ENCODE measurements at regions not wholly inside any gene's neighbourhood (a gene's known extent, or its start where the extent isn't known, plus 50 kb on each side); places are given as distances from the start of the nearest gene placed in this dataset.
"Not testable (repeated sequence)": the region's sequence is repeated elsewhere in the genome, so short reads cannot be mapped to it uniquely, and the experiment has no call there.

DNA sequence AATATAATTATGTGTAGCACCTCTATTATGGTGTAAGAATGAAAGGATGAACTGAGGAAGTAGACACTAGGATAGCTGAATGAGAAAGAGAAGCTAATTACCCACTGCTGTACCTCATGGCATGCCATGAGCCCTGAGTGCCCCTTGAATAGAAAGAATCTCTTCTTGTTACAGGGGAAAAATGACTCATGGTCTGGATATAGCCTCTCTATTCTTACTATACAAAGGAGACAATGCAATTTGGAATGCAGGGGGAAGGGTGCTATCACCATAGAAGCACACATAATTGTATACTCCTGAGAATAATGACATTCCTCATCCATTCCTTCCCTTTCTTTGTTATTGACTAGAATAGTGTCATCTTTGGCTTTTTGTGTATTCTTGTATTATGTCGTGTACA, 385.2 kb downstream of the CDH7 start:
- DNase-seq = no peak

DNA sequence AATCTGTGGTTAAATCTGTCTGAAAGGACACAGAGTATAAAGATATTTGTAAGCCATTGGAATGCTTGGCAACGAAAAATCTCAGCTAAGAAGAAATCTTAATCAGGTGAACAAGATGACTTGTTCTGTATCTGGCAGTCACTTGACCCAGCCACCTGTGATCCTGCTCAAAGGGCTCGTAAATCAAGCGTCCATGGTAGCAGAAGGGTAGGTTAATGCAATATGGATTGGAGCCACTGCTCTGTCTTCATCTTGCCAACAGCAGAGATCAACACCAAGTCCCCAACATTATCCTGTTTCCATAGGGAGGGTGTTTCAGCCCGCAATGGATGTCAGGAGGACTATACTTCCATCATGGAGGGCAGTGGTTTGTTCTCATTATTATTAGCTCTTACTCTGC, 378.4 kb downstream of the CDH7 start:
- DNase-seq = no peak

DNA sequence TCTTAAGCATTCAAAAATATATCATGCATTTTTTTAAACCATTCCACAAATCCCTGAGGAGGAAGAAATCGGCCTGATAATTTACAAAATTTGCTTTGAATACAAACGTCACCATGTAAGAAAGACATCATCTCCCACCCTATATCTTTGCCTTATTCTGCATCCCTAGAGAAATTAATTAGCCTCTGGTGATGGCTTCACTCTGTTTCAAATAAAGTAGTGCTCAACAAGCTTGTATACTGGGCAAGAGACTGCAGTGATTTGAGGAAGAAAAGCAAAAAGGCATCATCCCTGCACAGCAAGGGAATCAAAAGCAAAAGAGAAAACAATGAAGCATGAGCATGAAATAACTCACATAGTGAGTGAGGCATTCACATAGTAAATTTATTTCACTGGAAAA, 375.5 kb downstream of the CDH7 start:
- no peak for DNase-seq

DNA sequence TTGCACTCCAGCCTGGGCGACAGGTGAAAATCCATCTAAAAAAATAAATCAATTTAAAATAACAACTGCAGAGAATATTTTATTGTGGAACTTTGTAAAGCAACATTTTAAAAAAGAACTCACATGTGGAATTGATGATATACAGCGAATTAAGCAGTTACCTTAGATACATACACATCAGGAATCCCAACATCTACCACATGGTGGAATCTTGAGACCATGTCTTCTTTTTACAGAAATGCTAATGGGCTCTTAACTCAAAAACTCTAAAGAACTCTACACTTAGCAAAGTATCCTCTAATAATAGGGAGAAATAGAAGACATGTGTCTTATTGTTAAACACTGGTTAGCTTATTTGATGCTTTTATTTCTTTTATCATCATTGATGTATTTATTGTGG, 373.6 kb downstream of the CDH7 start:
- no peak for DNase-seq

DNA sequence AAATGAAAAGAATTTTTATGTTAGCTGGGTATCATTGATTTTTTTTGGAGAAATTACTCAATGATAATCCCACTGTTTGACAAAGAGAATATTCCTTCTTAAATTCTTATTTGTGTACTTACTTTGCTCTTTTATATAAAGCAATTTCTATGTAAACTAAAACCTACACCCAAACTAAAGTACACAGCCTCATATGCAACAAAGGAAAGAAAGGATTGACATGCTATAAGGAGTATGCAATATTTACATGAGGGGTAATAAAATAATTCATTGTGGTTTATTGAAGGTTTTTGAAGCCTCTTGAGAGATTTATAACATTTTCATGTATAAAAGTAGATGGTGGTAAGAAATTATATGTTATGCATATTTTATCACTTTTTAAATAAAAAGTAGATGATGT, 368.5 kb downstream of the CDH7 start:
- DNase-seq = no peak

DNA sequence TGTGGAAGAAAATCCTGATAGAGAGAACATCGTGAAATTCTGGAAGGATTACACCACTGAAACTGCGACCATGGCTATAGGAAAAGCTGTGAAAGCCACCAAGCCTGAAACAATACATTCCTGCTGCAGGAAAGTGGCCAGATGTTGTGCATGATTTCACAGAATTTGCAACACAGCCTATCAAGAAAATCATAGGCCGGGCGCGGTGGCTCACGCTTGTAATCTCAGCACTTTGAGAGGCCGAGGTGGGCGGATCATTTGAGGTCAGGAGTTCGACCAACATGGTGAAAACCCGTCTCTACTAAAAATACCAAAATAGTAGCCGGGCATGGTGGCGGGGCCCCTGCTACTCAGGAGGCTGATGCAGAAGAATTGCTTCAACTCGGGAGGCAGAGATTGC, 360.2 kb downstream of the CDH7 start:
- DNase-seq = no peak

DNA sequence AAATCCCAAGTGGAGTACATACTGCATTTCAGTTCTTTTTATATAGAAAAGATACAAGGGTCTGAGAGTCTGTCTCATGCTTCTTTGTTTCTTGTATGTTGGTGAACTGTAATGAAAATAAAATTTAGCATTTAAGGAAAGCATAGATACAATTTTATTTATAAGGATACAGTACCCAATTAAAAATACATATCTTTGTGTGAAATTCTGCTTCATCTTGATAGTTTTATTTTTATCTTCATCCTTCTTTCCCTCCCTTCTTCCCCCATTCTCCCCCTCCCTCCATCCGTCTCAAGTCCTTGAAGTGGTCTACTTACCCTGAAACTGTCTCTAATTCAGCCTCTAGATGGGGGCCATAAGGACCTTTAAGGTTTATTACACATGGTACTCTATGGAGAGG, 359.8 kb downstream of the CDH7 start:
- DNase-seq = no peak

DNA sequence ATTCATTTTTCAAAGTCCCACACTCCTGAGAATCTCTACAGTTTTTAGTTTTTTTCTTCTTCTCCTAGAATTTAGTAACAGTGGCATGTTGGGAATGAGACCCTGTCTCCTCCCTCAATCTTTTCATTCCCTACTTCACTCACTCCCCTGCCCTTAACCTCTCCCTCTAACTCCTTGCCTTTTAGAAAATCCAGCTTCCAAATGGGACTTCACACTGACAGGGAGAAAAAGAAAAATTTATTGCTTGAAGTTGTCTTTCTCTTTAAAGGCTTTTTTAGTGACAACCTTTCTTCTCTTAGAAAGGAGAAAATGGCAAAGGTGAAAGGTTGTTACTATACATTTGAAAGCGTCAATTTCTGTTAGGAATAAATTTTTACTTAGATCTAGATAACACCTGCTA, 359.2 kb downstream of the CDH7 start:
- no peak for DNase-seq

DNA sequence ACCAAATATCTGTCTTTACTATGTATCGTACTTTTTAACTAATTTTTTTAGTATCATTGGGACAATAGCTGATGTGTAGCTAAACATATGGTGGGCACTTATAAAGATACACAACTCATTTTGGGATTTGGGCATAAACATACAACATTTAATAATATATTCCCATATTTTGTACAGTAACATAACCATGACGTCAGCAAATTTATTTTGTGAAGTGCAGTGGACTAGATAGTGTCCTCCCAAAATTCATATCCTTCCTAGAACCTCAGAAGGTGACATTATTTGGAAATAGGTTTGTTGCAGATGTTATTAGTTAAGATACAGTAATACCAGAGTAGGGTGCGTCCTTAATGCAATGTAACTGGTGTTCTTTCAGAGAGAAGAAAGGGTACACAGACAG, 356.7 kb downstream of the CDH7 start:
- DNase-seq = no peak

DNA sequence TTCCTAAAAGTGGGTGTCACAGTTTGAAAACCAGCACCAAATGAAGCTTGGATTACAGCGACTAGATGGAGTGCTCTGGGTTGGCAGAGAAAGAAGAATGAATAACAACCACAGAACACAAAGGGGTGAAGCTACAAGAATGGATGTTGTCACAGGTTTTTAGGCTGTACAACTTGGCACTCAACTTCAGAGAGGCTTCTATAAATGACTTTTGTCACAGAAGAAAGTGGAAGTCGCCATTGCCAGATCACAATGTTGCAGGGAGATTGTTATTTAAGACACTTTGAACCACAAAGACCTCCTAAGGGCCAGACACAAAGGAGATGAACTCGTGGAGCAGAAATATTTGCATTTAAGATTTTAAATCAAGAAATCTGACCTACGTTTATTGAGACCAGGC, 354.2 kb downstream of the CDH7 start:
- DNase-seq = no peak

DNA sequence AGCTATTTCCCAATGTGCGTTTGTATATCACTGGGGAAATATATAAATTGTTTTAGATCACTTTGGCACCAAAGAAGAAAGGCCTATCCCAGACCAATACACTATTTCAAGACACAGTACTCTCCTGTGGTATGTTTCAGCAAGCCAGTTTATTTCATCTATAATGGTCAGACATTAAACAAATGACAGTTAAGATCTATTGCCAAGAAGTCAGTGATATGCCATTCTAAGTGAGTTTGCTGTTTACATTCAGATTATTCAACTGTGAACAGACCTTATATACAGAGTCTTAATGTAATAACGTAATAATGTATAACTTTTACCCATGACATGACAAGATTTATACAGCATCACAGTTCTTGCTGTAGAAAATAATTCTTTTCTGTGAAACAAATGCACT, 352.7 kb downstream of the CDH7 start:
- DNase-seq = no peak

DNA sequence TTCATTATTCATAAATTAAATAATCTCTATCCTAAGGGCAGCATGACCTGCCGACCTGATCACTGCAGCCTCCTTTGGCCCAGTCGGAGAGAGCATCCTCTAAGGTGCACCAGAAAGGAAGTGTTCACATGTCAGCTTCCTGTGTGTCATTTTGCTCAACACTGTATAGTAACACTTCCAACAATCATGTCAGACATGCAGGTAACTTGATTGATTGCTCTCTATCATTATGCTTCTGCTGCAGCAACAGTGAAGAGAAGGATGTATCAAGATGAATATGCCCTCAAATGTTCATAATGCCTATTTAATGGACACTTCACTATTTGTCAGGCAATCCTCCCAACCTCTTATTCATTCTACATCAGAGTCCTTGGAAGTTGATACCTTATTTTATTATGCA, 332.3 kb downstream of the CDH7 start:
- no peak for DNase-seq

DNA sequence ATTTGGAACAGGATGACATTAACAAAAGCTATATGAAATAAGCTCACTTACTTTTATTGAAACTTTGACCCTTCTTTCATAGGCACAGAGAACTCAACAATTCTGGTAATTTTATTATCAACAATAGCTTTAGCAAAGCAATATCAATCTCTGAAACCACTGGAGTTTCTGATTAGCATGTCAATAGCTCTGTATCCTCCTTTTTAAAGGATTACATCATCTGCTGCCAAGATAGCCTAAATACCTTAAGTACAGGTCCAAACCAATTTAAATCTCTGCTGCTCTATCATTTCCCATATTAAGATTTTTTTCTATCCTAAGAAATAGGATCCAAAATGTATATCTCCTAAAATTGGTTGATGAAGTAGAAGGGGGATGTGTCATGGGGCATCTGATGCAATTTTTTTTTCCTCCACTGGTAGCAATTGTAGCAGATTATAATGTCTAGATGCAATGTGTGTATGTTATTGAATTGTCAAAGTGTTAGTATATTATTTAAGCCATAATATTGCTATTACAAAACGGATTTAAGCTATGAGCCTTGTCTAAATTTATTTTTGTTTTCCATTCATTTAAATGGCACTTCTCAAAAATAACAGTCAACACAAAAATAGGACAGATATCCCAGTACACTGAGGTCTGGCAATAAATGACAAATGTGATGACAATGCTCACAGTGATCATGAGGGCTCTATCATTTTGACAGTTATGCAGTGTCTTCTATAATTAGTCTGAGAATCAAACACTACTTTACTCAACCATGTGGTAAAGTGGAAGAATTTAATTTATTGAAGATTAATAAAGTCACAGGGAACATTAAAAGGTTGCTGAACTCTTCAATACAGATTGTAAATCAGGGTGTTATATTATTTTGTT, 328.4 kb downstream of the CDH7 start:
- DNase-seq = no peak

DNA sequence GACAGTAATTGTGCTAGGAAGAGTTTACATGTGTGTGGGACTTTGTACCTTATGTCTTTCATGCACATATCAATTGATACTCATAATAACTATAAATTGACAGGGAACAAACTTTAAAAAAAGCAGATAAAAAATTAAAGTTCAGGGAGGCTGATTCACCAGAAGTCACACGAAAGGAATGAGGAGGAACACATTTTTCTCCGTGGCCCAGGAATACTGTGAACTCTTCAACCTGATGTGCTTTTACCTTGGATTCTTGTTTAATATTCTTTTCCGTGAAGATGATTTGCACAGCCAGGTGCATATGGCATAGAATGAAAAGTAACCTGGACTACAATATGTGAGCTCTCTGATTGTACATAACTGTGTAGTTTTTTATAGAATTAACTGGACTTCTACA, 326.3 kb downstream of the CDH7 start:
- DNase-seq = no peak

DNA sequence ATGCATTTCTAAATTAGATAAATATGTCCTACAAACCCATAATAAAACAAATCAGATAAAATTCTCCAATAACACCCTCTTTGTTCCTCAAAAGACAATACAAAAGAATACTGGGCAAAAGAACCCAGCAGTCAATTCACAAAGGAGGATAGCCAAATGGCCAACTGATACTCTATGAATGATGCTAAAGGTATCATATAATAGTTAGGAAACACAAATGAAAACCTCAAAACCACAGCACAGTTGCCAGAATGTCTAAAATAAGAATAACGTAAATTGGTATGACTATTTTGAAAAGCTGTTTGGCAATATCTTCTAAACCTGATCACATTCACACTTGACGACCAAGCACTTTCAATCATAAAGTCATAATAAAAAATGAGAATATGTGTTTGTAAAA, 315.4 kb downstream of the CDH7 start:
- DNase-seq = no peak

DNA sequence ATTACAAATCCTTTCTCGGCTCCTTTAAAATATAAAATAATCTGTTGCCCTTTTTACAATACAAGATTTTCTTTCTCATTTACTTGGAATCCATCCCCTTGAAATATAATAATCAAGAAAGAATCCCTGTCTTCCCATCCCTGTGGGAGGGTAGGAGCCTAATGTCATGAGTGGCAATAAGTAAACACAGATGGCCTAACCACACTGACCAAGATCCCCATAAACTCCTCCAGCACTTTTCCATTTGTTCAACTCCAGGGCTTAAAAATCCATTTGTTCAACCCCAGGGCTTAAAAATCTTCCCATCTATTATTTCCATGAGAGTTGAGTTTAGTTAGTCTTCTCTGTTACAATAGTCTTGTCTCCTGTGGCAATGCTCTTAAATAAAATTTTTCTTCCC, 297.6 kb downstream of the CDH7 start:
- DNase-seq = no peak

DNA sequence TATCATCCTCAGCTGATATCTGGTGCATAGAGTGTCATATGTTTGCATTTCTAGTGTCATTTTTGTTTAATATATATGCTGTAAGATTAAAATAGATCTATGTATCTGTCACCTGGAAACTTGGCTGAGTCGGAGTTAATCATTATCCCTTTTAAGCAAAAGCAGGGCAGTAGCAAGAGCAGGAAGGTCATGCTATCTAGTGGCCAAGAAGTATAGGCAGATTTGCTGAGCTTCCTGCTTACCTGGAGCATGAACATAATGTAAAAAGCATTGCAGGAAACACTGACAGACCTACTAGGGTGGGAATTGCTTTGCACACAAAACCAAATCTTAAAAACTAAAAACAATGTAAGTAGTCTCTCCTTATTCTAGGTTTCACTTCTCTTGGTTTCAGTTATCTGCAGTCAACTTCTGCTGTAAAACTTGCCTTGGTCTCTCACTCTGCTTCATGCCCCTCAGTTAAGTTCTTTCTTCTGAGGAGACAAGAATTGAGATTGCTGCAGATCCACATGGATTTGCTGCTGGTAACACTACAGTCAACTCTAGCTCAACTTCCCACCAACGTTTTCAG, 295.3 kb downstream of the CDH7 start:
- DNase-seq = no peak

DNA sequence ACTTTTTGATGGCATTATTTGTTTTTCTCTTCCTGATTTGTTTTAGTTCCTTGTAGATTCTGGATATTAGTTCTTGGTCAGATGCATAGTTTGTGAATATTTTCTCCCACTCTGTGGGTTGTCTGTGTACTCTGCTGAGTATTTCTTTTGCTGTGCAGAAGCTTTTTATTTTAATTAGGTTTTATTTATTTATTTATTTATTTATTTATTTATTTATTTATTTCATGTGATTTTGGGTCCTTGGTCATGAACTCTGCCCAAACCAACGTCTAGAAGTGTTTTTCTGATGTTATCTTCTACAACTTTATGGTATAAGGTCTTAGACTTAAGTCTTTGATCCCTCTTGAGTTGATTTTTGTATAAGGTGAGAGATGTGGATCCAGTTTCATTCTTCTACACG, 292.2 kb downstream of the CDH7 start:
- no peak for DNase-seq

DNA sequence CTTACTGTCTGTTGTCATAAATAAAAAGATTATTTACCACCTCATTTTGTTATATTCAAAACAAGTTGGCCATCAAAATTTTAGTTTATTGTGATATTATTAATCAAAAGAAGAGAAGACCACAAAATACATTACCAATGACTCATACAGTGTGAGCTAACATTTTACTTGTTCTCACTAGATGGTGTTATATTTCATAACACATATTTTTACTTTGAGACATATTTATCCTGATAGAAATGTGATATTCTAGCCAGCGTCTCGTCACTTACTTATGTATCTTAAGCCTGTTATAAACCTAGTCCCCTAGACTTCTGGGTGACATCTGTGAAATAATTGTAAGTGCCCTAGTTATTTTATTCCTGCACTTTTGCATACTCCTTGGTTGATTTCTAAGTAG, 263.2 kb downstream of the CDH7 start:
- no peak for DNase-seq

DNA sequence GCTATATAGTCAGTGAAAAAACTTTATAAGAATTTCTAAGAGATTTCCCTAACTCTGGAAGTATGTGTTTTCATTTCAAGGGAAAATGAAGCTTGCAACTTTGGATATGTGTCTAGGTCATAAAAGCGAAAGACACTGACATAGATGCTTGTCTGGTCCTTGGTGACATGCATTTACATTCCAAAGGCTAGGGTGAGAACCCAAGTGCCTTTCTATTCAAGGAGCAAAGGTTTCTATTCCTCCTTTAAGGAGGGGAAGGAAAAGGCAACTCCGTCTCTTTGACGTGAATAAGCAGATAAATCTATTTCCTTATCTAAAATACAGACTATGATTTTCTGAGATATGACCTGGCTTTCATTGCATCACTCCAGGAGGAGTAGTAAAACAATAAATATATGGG, 261.1 kb downstream of the CDH7 start:
- DNase-seq = no peak

DNA sequence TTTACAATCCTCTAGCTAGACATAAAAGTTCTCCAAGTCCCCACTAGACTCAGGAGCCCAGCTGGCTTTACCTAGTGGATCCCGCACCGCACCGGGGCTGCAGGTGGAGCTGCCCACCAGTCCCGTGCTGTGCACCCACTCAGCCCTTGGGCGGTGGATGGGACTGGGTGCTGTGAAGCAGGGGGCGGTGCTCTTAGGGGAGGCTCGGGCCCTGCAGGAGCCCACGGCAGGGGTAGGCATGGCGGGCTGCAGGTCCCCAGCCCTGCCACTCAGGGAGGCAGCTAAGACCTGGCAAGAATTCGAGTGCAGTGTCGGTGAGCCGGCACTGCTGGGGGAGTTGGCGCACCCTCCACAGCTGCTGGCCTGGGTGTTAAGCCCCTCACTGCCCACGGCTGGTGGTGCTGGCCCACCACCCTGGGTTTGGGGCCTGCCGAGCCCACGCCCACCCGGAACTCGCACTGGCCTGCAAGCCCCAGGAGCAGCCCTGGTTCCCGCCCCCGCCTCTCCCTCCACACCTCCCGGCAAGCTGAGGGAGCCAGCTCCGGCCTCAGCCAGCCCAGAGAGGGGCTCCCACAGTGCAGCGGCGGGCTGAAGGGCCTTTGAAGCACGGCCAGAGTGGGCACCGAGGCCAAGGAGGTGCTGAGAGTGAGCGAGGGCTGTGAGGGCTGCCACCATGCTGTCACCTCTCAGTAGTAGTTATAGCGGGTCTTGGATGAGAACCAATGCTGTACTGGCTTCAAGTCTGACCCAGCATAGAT, 255.2 kb downstream of the CDH7 start:
- no peak for DNase-seq

DNA sequence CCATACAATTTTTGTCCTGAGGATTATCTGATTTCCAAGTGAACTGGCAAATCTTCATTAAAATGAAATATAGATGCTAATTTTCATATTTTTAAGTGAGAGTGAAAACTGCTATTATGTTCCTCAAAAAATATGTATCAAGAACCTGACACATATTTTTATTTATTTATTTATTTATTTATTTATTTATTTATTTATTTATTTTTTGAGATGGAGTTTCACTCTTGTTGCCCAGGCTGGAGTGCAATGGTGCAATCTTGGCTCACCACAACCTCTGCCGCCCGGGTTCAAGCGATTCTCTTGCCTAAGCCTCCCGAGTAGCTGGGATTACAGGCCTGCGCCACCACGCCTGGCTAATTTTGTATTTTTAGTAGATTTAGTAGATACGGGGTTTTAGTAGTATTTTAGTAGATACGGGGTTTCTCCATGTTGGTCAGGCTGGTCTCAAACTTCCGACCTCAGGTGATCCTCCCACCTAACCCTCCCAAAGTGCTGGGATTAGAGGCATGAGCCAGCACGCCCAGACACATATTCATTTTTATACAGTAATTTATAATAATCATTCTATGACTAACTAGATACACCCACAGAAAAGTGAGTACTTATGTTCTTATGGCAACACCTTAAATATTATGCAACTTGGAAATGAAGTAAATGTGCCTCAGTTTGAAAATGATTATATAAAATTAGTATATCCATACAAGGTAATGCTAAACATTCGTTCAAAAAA, 248.3 kb downstream of the CDH7 start:
- not testable (repeated sequence) for DNase-seq

DNA sequence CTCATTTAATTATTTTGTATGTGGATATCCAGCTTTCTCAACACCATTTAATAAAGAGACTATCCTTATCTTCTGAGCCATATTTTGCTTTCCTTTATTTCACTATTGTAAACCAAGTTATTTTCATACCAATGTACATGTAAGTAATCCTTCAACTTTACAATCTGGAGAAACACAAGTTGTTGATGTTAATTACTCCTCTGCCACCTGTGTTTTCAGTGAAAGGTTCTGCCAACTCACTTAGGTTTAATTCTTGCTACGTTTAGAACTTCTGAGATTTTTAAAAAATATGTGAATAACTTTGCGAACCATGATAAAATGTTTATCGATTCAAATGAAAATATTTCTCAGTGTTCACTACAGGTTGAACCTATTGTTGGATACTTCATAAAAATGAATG, 244.4 kb downstream of the CDH7 start:
- DNase-seq = no peak

DNA sequence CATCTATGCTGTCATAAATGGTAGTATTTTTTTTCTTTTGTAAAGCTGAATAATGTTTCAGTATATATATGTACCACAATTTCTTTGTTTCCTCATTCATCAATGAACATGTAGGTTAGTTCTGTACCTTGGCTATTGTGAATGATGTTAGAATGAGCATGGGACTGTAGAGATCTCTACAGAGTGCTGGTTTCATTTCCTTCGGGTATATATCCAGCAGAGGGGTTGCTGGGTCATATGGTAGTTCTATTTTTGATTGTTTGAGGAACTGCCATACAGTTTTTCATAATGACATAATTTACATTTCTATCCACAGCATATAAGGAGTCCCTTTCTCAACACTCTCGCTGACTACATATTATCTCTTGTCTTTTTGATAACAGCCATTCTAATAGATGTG, 243.5 kb downstream of the CDH7 start:
- no peak for DNase-seq

Data from DMS 273 treated with DMSO at 0.1 percent for 48 hours (cell line).